GM12878 (cell line): ENCODE measurements at regions not wholly inside any gene's neighbourhood (a gene's known extent, or its start where the extent isn't known, plus 50 kb on each side); places are given as distances from the start of the nearest gene placed in this dataset.

ENCODE experiments used
- BHLHE40 ChIP-seq, 2 experiments: fragments of 450-650 bp in 1 of 2; IDR thresholded peaks; 2 replicates each; pipeline ENCODE4 v1.6.1; 2011 to 2017; ENCODE audit warnings: low read depth in 2 of 2, borderline replicate concordance in 1 of 2, improper control_type of control experiment in 1 of 2, low read length in 1 of 2, mild to moderate bottlenecking in 1 of 2
- CTCF ChIP-seq, 3 experiments: IDR thresholded peaks in 2 of 3; conservative IDR thresholded peaks in 1 of 3; 2 replicates each; pipeline ENCODE4 v1.5.1; 2011; ENCODE audit warnings: low read depth in 3 of 3, low read length in 3 of 3, mild to moderate bottlenecking in 3 of 3, control low read depth in 2 of 3, moderate library complexity in 2 of 3, inconsistent platforms in 1 of 3, mixed read lengths in 1 of 3; ENCODE audit not compliant: control insufficient read depth in 2 of 3, insufficient read depth in 1 of 3; ENCODE audit errors: extremely low read depth in 1 of 3
- EZH2 ChIP-seq: IDR thresholded peaks from 2 replicates; pipeline ENCODE4 v1.6.1; 2012; ENCODE audit warnings: low read depth, mild to moderate bottlenecking, control low read depth, inconsistent platforms, low read length, borderline replicate concordance; ENCODE audit not compliant: control insufficient read depth
- PAX8 ChIP-seq: fragments of 450-650 bp; IDR thresholded peaks from 2 replicates; pipeline ENCODE4 v1.6.1; 2017; ENCODE audit warnings: mild to moderate bottlenecking, moderate library complexity
- POLR2A ChIP-seq: IDR thresholded peaks from 2 replicates; pipeline ENCODE4 v1.6.1; 2011; ENCODE audit warnings: low read depth, mild to moderate bottlenecking, low read length
- POLR2AphosphoS5 ChIP-seq: IDR thresholded peaks from 2 replicates; pipeline ENCODE4 v1.6.1; 2011; ENCODE audit warnings: mild to moderate bottlenecking, low read length, inconsistent platforms
- SMARCA5 ChIP-seq: fragments of 450-650 bp; IDR thresholded peaks from 2 replicates; pipeline ENCODE4 v1.6.1; 2017; ENCODE audit warnings: mild to moderate bottlenecking
- SMC3 ChIP-seq: IDR thresholded peaks from 2 replicates; pipeline ENCODE4 v1.6.1; 2011; ENCODE audit warnings: low read length, improper control_type of control experiment, borderline replicate concordance
- SPI1 ChIP-seq: IDR thresholded peaks from 2 replicates; pipeline ENCODE4 v1.6.1; 2011; ENCODE audit warnings: low read depth, mild to moderate bottlenecking, low read length, moderate library complexity, borderline replicate concordance; ENCODE audit not compliant: insufficient read depth
- ZBTB40 ChIP-seq: fragments of 450-650 bp; IDR thresholded peaks from 2 replicates; pipeline ENCODE4 v1.6.1; 2016; ENCODE audit warnings: mild to moderate bottlenecking, moderate library complexity, borderline replicate concordance
- ZNF274 ChIP-seq: IDR thresholded peaks from one replicate; pipeline ENCODE4 v1.8.0; 2011; ENCODE audit not compliant: insufficient read length, insufficient read depth
- TF ChIP-seq, protein P1 (sequence below): IDR thresholded peaks from 2 replicates; pipeline ENCODE4 v1.6.1; 2011; ENCODE audit warnings: low read depth, mild to moderate bottlenecking, low read length, moderate library complexity, borderline replicate concordance; ENCODE audit errors: extremely low read depth
- TF ChIP-seq, protein P2 (sequence below): IDR thresholded peaks from 2 replicates; pipeline ENCODE4 v1.6.1; 2012; ENCODE audit warnings: low read length, inconsistent platforms
- TF ChIP-seq, protein P3 (sequence below): fragments of 450-650 bp; IDR thresholded peaks from 2 replicates; pipeline ENCODE4 v1.6.1; 2018; ENCODE audit warnings: borderline replicate concordance, mild to moderate bottlenecking; ENCODE audit not compliant: partially characterized antibody

DNA sequence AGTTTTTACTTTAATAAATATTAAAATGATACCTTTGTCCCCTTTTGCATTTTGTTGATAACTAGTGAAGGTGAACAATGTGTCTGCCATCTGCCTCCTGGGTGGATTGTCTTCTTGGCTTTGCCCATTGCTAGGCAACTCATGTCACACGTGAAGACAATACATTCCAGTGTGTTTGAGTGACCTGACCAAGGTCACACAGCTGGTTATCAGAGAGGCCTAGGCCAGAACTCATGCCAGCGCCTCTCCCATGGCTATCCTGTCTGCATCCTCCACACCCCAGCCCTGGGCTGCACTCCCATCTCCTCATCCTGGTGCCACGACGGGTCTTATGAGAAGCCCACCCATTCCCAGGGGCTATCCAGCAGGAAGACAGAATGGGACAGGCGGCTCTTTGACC, 108.7 kb downstream of the PLCE1 start:
- TF ChIP-seq SPI1 (no peak), CTCF (IDR thresholded peaks at IDR 0.05 in 2 of 3, conservative IDR thresholded peaks at IDR 0.05 in 1 of 3; ENCODE audit: control insufficient read depth in 2 of 3, extremely low read depth in 1 of 3, insufficient read depth in 1 of 3, low read depth in 3 of 3, low read length in 3 of 3) (no peak), ZNF274 (no peak), BHLHE40 (IDR thresholded peaks at IDR 0.05; ENCODE audit: borderline replicate concordance in 1 of 2, low read depth in 2 of 2, low read length in 1 of 2) (no peak), EZH2 (no peak), SMARCA5 (no peak), SMC3 (no peak), ZBTB40 (no peak), PAX8 (no peak), POLR2A (no peak), POLR2AphosphoS5 (no peak)
- TF ChIP-seq, protein P1, sequence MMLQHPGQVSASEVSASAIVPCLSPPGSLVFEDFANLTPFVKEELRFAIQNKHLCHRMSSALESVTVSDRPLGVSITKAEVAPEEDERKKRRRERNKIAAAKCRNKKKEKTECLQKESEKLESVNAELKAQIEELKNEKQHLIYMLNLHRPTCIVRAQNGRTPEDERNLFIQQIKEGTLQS = no peak
- TF ChIP-seq, protein P2, sequence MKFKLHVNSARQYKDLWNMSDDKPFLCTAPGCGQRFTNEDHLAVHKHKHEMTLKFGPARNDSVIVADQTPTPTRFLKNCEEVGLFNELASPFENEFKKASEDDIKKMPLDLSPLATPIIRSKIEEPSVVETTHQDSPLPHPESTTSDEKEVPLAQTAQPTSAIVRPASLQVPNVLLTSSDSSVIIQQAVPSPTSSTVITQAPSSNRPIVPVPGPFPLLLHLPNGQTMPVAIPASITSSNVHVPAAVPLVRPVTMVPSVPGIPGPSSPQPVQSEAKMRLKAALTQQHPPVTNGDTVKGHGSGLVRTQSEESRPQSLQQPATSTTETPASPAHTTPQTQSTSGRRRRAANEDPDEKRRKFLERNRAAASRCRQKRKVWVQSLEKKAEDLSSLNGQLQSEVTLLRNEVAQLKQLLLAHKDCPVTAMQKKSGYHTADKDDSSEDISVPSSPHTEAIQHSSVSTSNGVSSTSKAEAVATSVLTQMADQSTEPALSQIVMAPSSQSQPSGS = no peak
- TF ChIP-seq, protein P3, sequence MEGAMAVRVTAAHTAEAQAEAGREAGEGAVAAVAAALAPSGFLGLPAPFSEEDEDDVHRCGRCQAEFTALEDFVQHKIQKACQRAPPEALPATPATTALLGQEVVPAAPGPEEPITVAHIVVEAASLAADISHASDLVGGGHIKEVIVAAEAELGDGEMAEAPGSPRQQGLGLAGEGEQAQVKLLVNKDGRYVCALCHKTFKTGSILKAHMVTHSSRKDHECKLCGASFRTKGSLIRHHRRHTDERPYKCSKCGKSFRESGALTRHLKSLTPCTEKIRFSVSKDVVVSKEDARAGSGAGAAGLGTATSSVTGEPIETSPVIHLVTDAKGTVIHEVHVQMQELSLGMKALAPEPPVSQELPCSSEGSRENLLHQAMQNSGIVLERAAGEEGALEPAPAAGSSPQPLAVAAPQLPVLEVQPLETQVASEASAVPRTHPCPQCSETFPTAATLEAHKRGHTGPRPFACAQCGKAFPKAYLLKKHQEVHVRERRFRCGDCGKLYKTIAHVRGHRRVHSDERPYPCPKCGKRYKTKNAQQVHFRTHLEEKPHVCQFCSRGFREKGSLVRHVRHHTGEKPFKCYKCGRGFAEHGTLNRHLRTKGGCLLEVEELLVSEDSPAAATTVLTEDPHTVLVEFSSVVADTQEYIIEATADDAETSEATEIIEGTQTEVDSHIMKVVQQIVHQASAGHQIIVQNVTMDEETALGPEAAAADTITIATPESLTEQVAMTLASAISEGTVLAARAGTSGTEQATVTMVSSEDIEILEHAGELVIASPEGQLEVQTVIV = no peak
